ENCODE measurements at regions not wholly inside any gene's neighbourhood (a gene's known extent, or its start where the extent isn't known, plus 50 kb on each side); places are given as distances from the start of the nearest gene placed in this dataset.
"Not testable (repeated sequence)": the region's sequence is repeated elsewhere in the genome, so short reads cannot be mapped to it uniquely, and the experiment has no call there.

DNA sequence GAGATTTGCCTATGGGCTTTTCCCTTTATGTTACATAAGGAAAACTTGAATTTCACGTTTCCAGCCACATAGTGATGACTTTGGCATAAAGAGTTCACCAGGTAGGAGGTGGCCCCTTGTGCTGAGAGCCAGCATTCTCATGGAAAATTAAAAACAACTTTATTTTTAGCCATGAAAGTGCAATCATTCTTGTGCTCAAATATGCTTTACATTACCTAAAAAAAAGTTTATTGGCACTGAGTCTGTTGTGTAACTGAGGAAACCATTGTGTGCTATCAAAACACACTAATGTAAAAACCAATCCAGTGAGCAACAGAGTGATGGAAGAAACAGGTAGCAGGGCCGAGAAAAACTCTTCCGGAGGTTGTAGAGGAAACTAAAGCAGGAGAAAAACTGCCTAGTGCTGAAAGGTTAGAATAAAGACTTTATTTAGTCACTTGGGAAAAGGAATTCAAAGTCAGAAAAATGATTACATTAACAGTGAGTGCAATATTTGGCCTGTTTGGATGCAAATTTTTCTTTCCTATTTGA lies 332.9 kb upstream of the TMC3 start:
- DNase-seq, result not testable (repeated sequence)

GRCh38 chr15:81705727-81706126 lies 331.7 kb upstream of the TMC3 start:
- DNase-seq, result not testable (repeated sequence)

DNA sequence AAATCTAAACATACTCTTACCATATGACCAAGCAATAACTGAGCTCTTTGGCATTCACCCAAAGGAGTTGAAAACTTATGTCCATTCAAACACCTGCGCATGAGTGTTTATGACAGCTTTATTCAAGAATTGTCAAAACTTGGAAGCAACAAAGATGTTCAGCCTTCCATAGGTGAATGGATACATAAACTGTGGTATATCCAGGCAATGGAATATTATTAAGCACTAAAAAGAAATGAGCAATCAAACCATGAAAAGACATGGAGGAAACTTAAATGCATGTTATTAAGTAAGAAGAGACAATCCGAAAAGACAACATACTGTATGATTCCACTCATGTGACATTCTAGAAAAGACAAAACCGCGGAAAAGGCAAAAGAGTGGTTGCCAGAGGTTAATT lies 312.0 kb upstream of the TMC3 start:
- no peak for DNase-seq

- DNase-seq, result no peak
These were observed 311.2 kb upstream of the TMC3 start for GRCh38 chr15:81685237-81685636.

DNA sequence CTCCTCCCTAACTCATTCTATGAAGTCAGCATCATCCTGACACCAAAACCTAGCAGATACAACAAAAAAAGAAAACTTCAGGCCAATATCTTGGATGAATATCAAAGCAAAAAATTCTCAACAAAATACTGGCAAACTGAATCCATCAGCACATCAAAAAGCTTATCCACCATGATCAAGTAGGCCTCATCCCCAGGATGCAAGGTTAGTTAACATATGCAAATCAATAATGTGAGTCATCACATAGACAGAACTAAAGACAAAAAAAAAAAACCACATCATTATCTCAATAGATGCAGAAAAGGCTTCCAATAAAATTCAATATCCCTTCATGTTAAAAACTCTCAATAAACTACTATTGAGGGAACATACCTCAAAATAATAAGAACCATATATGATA lies 306.8 kb upstream of the TMC3 start:
- DNase-seq, result no peak

DNA sequence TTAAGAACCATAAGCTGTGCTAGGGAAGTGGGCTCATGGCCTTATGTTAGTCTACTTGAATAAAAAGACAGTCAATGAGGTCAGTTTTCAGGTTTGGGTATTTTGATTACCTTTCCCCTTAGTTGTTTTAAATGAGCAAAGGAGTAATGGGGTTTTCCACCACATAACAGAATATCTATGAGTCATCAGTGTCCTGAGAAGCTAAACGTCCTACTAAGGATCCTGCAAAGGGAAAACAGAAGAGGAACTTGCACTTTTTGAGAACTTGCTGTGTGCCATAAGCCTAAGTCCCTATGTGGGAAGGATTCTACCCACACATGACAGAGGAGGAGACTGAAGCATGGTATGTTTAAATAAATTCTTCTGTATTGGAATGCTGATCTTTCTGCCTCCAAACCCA lies 292.8 kb upstream of the TMC3 start:
- no peak for DNase-seq

- no peak for DNase-seq
These were observed 287.0 kb upstream of the TMC3 start for GRCh38 chr15:81660976-81661375.

DNA sequence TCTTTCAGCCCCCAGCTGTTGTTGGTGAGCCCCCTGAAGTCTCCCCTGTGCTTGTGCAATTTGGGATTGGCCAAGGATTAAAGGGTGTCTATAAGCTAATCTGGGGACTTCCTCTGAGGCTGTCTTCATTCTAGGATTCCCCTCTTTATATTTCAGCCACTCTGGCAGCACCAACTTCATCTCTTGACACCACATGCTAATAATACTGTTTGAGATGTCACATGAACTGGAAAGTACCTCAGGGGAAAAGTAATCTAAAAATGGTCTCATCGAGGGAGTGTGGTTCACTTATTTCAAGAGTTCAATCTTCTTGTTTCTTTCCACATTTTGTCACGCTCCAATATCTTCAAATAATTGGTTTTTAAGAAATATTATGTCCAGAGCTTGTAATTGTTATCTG lies 279.2 kb upstream of the TMC3 start:
- DNase-seq, result no peak

DNA sequence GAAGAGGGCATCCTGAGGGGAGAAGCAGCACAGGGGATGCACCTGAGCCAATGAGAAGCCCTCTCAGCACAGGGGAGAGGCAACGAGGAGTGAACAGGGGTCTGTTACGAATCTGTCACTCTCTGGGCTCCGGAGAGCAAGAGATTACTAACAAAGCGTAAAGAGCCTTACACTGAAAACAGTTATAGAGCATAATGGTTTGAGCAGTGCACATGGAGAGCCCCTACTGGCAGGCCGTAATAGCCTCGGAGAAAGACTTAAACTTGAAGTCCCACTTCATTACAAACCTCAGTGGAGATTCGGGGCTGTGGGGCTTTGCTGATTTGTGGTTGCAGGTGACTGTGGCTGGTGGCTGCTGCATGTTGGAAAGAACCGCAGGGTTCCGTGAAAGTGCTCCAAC lies 271.5 kb upstream of the TMC3 start:
- DNase-seq, result no peak

- DNase-seq, result no peak
These were observed 269.8 kb upstream of the TMC3 start for GRCh38 chr15:81643771-81644170.

DNA sequence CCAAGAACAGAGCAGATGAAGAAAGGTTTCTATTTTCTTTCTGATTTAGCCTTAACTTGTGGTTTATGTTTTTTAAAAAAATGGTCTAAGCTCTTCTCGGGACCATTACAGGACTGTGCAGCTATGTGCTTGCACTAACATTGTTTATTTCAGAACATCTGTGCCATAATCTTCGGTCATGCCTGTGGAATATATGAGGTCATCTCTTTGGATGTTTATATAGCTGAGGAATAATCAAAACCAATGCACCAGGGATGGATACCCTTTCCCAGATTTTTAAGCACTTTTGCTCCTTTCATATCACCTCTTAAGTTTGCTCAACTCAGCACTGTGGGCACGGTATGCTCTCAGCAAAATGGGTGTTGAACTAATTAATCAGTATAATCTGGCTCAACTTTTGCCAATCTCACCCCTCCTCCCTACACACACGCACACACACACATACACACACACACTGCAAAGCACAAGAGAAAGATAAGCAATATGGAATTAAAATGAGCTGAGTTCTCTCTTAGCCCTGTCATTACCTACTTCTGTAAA lies 268.5 kb upstream of the TMC3 start:
- no peak for DNase-seq

DNA sequence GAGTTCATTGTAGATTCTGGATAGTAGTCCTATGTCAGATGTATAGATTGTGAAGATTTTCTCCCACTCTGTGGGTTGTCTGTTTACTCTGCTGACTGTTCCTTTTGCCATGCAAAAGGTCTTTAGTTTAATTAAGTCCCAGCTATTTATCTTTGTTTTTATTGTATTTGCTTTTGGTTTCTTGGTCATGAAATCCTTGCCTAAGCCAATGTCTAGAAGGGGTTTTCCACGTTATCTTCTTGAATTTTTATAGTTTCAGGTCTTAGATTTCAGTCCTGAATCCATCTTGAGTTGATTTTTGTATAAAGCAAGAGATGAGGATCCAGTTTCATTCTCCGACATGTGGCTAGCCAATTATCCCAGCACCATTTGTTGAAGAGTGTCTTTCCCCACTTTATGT lies 262.1 kb upstream of the TMC3 start:
- DNase-seq, result not testable (repeated sequence)

- DNase-seq, result no peak
These were observed 259.9 kb upstream of the TMC3 start for GRCh38 chr15:81633889-81634288.

DNA sequence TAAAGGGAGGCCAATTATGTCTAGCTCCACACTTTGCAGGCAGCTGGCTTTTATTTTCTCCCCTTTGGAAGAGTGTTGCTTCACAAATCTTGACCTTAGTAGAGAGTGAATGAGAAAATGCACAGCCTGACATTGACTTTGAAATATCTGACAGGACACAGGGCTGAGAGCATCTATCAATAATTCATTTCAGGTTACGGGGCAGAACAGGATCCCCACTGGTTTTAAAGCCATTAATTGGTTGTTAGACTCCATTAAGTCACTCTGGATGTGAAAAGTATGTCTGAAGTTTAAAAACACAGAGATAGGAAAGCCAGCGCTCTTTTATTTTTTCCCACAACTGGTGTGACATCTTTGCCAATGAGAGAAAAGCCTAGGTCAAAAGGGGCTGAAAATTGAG lies 251.9 kb upstream of the TMC3 start:
- DNase-seq, result no peak

- DNase-seq, result no peak
These were observed 245.0 kb upstream of the TMC3 start for GRCh38 chr15:81619002-81619401.

- DNase-seq, result no peak
These were observed 238.6 kb upstream of the TMC3 start for GRCh38 chr15:81612631-81613030.

DNA sequence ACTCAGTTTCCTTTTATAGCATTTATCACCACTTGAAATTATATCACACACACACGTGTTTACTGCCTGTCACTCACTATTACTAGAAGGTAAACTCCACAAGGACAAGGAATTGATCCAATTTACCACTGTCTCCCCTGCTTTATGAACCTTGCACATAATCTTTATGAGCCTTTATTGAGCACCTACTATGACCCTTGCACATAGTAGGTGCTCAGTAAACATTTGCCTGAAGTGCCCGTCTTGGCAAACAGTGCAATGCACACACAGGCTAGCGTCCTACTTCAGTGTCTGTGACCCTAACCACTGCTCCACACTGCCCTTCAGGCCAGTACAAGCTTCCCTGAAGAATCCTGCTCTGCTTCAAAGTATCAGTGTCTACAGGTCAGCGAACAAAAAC lies 237.7 kb upstream of the TMC3 start:
- no peak for DNase-seq

GRCh38 chr15:81608309-81608829 lies 234.4 kb upstream of the TMC3 start:
- no peak for DNase-seq

DNA sequence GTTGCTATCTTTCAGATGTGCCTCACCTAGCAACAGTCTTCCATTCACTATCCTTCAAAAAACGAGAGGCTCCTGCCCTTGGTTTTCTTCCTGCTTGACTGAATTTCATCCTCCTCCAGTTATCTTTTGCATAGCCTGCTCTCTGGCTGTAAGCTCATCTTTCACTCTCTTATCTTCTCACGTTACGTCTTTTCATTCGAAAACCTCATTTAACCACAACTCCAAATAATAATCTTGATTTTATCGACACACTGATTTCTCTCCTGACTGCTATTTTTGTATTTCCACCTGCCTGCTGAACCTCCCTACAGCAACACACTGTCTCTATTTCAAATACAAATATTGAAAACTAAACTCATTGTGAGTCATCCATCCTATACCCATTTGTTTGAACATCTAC lies 230.7 kb upstream of the TMC3 start:
- DNase-seq, result no peak

DNA sequence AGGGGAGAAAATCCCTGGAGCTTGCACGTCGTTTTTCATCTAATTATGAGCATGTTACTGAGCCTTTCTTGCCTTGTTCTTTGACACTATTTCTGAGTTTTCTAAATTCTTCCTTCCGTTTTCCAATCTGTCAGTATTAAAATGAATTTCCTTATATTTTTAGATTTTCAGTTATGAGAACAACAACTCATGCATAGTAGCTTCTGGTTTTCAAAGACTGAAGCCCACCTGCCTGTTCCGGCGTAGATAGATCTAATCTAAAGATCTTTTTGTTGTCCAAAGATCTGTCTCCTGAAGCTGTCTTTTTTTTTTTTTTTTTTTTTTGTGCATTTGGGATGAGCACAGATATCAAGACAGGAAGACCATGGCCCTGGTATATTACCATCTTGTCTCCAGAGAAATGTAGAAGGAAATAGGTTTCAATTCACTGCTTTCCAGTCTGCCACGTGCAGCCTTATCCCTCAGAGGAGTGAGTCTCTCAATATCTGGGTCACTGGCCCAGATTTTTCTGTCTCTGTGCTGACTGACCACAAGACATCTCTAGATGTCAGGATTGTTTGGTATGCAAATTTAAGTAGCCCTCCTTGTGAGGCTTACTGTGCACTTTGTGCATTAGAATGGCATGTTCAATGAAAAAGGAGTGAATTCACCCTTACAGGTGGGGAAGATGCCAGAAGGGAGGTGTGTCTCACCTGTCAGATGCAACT lies 222.3 kb upstream of the TMC3 start:
- no peak for DNase-seq

GRCh38 chr15:81595752-81596151 lies 221.7 kb upstream of the TMC3 start:
- DNase-seq, result no peak

DNA sequence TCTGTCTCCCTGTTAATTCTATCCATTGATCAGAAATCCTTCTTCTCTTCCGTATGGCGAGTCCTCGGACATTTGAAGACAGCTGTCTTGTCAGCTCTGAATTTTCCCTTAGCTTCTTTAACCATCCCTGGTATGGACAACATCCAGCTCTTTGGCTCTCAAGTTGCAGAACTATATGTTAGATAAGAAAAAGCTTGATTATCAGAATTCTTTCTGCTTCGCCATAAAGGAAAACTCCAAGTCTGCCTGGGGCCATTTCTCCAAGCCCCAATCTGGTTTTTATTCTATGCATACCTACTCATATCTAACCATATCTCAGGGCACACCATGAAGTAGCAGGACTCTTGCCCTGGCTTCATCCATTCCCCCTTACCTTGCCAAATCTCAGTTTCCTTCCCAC lies 215.7 kb upstream of the TMC3 start:
- DNase-seq, result no peak

DNA sequence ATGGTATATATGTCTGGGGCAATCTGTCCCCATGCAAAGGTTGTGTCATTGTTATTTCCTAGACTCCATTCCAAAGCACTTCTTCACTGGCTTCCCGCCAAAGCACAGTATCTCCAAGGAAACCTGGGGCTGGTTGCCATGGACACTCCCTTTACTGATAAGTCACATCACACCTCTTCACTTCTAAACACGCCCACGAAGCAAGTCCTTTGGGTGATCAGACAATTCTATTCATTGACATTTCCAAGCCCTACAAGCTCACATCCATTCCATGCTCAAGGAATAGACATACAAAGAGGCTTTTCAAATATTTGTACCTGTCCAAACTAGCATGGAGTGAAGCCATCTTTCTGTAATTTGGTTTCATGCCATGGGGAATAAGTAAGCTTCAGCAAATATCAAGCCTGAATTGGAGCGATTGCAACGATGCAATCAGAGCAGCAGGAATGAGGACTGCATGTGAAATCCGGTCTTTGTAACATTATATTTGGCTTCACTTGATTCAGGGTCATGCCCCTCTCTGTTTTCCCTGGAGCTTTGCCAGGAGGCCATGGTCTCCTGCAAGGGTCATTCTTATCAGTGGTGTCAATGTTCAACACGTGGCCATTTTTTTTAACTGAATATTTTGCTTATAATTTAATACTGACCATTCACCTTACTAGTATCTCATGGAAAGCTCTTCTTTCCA lies 201.6 kb upstream of the TMC3 start:
- DNase-seq, result no peak

DNA sequence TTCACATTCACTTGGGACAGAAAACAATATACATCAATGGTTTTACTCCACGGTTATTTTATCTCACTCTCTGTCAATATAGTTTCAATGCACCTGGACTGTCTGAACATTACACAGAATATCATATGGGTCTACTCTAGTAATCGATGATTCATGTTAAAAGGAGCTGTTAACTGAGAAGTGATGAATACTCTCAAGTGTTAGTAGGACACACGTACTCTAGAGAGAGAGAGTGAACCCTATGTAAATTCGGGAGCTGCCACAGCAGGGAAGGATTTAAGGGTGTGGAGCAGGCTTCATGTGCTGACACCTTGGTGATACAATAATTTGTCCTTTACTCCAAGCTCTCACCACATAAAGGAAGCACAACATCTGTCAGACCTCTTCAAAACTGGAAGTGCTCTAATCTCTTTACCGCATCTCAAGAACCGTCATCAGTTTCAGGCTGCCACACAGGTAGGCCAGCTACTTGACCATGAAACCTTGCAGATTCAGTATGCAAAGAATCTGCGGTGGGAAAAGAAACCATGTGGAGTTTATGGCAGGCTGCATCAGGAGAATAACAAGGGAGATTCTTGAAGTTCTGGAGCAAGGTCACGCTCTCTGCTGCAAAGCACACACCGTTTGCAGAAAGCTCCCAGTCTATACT lies 199.2 kb upstream of the TMC3 start:
- DNase-seq, result no peak

Data from islet precursor cell (in vitro differentiated cells).